Raji (cell line): ENCODE measurements at regions not wholly inside any gene's neighbourhood (a gene's known extent, or its start where the extent isn't known, plus 50 kb on each side); places are given as distances from the start of the nearest gene placed in this dataset.

Experiments
- POLR2A ChIP-seq: IDR thresholded peaks from 2 replicates; pipeline ENCODE4 v1.6.1; 2011; ENCODE audit warnings: low read depth, low read length, control low read depth; ENCODE audit not compliant: insufficient read depth

DNA sequence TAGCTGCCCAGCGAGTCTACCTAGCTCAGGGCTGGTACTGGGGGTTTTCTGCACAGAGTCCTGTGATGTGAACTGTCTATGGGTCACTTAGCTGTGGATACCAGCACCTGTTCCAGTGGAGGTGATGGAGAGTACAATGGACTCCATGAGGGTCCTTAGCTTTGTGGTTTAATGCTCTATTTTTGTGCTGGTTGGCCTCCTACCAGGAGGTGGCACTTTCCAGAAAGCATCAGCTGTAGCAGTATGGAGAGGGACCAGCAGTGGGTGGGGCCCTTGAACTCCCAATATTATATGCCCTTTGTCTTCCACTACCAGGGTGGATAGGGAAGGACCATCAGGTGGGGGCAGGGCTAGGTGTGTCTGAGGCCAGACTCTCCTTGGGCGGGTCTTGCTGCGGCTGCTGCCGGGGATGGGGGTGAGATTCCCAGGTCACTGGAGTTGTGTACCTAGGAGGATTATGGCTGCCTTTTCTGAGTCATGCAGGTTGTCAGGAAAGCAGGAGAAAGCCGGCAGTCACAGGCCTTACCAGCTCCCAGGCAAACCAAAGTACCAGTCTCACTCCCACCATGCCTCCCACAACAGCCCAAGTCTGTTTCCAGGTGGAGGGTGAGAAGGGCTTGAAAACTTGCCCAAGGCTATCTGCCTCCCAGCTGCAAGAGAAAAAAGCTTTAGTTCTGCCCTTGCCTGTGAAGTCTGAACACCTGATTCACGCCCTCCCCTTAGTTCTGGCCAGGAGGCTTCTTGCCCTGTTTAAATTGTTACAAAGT, 163.0 kb upstream of the NUDT4 start:
- no peak for TF ChIP-seq POLR2A

- no peak for TF ChIP-seq POLR2A
These were observed 162.4 kb upstream of the NUDT4 start for GRCh38 chr12:93215290-93215678.

- TF ChIP-seq POLR2A = no peak
These were observed 157.8 kb upstream of the NUDT4 start for GRCh38 chr12:93219947-93220346.

- TF ChIP-seq POLR2A = no peak
These were observed 155.9 kb upstream of the NUDT4 start for GRCh38 chr12:93221841-93222240.

DNA sequence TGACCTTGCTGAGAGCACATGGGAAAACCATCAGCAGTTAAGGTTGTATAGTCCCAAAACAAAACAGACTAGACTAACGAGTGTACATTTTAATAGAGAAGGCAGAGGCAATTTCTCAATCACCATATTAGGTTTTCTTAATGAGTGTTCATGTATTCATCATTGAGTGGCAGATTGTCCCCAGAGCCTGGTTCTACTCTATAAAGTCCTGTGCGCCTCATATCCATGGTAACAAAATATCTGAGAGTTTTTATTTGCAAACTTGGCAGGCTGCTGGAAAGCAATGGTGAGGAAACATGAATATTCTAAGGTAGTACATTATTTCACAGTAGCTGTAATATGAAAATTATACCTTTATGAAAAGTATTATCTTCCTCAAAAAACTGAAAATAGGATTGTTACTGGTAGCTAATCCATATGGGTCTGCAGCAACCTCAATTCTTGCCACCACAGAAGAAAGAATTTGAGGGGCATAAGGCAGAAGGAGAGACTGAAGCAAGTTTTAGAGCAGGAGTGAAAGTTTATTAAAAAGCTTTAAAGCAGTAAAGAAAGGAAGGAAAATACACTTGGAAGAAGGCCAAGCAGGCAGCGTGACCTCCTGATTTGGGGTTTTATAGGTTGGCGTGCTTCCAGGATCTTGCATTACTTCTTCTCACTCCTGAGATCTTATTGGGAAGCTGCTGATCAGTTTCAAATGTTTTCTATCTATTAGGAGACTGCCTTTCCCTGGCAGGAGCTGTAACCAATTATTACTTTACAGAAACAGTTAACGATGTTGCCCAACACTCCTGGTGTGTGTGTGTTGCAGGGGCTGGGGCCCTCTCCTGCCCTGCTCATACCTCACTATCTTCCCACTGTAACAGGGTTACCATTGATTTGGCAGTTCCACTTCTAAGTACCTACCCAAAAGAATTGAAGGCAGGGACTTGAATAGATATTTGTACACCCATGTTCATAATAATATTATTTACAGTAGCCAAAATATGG, 154.0 kb upstream of the NUDT4 start:
- TF ChIP-seq POLR2A = no peak

DNA sequence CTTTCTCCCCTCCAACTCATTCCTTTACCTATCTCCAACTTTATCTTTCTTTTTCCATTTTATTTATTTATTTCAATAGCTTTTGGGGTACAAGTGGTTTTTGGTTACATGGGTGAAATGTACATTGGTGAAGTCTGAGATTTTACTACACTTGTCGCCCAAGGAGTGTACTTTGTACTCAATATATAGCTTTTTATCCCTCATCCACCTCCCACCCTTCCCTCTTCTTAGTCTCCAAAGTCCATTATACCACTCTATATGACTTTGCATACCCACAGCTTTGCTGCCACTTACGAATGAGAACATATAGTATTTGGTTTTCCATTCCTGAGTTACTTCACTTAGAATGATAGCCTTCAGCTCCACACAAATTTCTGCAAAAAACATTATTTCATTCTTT, 152.6 kb upstream of the NUDT4 start:
- no peak for TF ChIP-seq POLR2A

DNA sequence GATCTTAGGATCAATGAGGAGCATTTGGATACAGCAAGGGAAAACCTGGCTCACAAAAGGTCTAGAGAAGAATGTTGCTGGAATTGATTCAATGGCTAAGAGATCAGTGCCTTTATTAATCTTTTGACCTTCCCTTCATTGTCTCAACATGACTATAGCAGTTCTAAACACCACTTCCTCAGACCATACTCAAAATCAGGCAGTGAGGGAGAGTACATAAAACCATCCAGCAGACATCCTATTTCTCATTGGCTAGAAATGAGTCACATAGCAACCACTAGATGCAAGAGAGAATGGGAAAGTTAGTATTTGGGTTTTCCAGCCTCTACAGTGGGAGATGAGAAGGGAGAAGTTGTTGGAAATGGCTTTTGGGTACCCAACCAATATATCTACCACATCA, 151.4 kb upstream of the NUDT4 start:
- no peak for TF ChIP-seq POLR2A

DNA sequence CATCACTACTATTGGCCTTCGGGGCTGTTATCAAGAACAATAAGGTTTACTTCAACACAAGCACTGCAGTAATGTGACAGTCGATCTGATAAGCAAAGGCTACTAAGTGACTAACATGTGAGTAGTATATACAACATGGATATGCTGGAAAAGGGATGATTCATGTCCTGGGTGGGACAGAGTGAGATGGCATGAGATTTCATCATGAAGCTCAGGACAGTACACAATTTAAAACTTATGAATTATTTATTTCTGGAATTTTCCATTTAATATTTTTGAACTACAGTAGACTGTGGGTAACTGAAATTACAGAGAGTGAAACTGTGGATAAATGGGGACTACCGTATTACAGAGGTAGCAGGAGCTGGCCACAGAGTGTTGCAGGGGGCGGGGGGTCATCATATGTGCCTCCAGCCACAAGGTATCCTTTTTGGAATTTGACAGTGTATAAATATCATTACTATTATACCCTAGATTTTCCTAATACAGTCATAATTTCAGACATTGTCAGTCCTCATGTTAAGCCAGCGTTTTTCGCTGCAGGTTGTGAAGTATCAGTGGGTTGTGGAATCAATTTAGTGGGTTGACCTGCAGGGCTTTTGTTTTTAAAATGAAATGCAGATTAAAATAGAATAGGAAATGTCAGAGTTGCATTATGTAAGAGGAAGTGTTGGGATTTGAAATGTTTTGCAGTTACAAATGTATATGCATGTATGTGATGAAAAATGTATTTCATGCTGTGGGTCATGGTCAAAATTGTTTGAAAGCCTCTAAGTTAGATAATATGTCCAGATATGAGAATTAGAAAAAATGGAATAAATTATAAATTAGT, 148.0 kb upstream of the NUDT4 start:
- no peak for TF ChIP-seq POLR2A

DNA sequence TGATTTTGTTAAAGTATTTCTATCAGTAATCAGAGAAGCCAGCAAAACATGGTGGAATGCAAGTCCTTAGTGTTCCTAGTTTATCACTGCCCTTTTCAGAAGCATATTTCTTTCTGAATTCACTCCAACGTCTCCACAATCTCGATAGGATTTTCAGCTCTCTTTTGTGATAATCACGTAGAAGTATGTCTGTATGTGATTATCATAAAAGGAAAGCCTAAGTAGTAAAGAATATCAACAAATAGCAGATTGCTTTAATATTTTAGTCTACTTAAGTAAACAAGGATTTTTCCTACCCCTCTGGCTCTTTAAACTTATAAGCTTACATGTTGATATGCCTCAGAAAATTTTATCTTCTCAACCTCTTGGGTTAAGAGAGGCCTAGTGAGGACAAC, 147.4 kb upstream of the NUDT4 start:
- TF ChIP-seq POLR2A = no peak

GRCh38 chr12:93231938-93232337, 145.8 kb upstream of the NUDT4 start:
- no peak for TF ChIP-seq POLR2A

- no peak for TF ChIP-seq POLR2A
These were observed 143.1 kb upstream of the NUDT4 start for GRCh38 chr12:93234641-93235040.

DNA sequence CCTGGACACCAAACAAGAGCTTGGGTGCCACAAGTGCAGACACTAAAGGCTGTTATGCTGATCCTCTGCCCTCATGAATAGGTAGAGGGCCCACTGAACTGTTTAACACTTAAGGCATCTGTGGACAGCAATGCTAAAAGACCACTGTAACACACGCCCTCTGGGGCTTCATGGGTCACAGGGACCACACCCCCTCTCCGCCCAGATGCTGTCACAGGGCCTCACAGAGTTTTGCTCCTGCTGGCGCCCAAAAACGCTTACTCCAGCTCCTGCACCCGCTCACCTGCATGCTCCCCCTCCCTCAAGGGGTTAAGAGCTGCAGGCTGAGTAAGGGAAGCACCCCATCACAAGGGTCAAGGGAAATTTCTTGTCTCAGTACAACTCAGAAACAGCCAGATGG, 141.8 kb upstream of the NUDT4 start:
- TF ChIP-seq POLR2A = no peak

GRCh38 chr12:93237235-93237915, 140.3 kb upstream of the NUDT4 start:
- no peak for TF ChIP-seq POLR2A

DNA sequence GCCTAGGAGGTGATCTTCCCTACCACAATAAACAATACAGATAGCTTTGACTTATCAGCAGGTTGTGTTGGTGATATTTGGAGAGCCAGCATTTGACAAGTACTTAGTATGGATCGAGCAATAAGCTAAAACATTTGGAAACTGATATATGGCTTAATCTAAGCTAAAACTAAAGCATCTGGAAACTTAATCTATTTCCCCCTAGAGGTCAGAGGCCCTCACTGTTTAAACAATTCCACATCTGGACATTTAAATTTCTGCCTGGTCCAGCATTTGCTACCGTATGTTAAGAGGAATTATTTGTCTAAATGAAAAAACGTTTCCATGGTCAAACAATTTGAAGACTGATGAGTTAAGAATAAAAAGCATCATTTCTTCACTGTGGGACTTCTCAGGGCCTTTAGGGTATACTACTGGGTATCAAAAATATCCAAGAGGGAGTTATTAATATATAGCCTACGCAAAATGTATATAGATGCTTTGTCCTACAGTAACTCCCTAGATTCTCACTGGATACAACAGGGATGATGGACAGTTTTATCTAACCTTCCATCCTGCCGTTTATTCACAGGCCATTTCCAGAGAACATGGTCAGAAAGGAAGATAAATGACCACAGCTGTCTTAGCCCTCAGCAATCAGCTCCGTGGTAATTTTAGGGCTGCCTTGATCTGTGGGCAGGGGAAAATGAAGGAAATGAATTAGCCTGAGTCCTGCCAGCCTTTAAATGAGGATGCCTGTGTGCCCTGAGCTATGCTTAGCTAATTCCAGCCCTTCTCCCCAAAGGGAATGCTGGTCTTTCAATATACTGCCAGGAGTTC, 135.4 kb upstream of the NUDT4 start:
- TF ChIP-seq POLR2A = no peak
